HEK293 (cell line): ENCODE measurements at regions not wholly inside any gene's neighbourhood (a gene's known extent, or its start where the extent isn't known, plus 50 kb on each side); places are given as distances from the start of the nearest gene placed in this dataset.

Experiments
- CTCF ChIP-seq: fragments of 450-650 bp; formaldehyde crosslinking; IDR thresholded peaks from 2 replicates; pipeline ENCODE4 v1.5.1; 2016; ENCODE audit warnings: missing biosample characterization, missing genetic modification characterization
- ELK4 ChIP-seq: IDR thresholded peaks from 2 replicates; pipeline ENCODE4 v1.6.1; 2011; ENCODE audit warnings: mild to moderate bottlenecking, low read depth, low read length, borderline replicate concordance
- SALL2 ChIP-seq: fragments of 450-650 bp; formaldehyde crosslinking; IDR thresholded peaks from 2 replicates; pipeline ENCODE4 v1.5.0; 2017; ENCODE audit warnings: missing biosample characterization, mild to moderate bottlenecking, missing genetic modification characterization, borderline replicate concordance
- SP2 ChIP-seq: fragments of 450-650 bp; formaldehyde crosslinking; IDR thresholded peaks from 2 replicates; pipeline ENCODE4 v1.5.1; 2016; ENCODE audit warnings: missing biosample characterization, missing genetic modification characterization
- YY1 ChIP-seq: fragments of 450-650 bp; formaldehyde crosslinking; IDR thresholded peaks from 2 replicates; pipeline ENCODE4 v1.5.1; 2018; ENCODE audit warnings: missing biosample characterization, missing genetic modification characterization
- ZBTB10 ChIP-seq: fragments of 450-650 bp; formaldehyde crosslinking; IDR thresholded peaks from 2 replicates; pipeline ENCODE4 v1.5.1; 2016; ENCODE audit warnings: missing biosample characterization, missing genetic modification characterization
- ZNF114 ChIP-seq: fragments of 450-650 bp; formaldehyde crosslinking; IDR thresholded peaks from 2 replicates; pipeline ENCODE4 v1.5.0; 2017; ENCODE audit warnings: missing biosample characterization, missing genetic modification characterization
- ZNF18 ChIP-seq: fragments of 450-650 bp; formaldehyde crosslinking; IDR thresholded peaks from 2 replicates; pipeline ENCODE4 v1.5.1; 2016; ENCODE audit warnings: missing biosample characterization, missing genetic modification characterization
- ZNF629 ChIP-seq: fragments of 450-650 bp; formaldehyde crosslinking; IDR thresholded peaks from 2 replicates; pipeline ENCODE4 v1.5.1; 2017; ENCODE audit warnings: missing biosample characterization, missing genetic modification characterization
- ZNF645 ChIP-seq: fragments of 450-650 bp; formaldehyde crosslinking; IDR thresholded peaks from 2 replicates; pipeline ENCODE4; 2016; ENCODE audit warnings: missing biosample characterization, missing genetic modification characterization
- ZNF704 ChIP-seq: fragments of 450-650 bp; formaldehyde crosslinking; IDR thresholded peaks from 2 replicates; pipeline ENCODE4 v1.5.1; 2016; ENCODE audit warnings: missing biosample characterization, missing genetic modification characterization

GRCh38 chr19:31070146-31071065 lies 278.8 kb downstream of the TSHZ3 start:
- TF ChIP-seq ZNF114 (tag by site-specific recombination) (no peak), ZBTB10 (tag by site-specific recombination) (no peak), CTCF (tag by site-specific recombination) (no peak), SP2 (tag by site-specific recombination) (no peak), SALL2 (tag by site-specific recombination) (no peak), ZNF629 (no peak), ZNF704 (tag by site-specific recombination) (no peak), ELK4 (no peak), ZNF18 (tag by site-specific recombination) (no peak), YY1 (tag by site-specific recombination) (no peak), ZNF645 (tag by site-specific recombination) (no peak)
